NT2/D1 (cell line): ENCODE measurements at regions not wholly inside any gene's neighbourhood (a gene's known extent, or its start where the extent isn't known, plus 50 kb on each side); places are given as distances from the start of the nearest gene placed in this dataset.
"Not testable (repeated sequence)": the region's sequence is repeated elsewhere in the genome, so short reads cannot be mapped to it uniquely, and the experiment has no call there.

ENCODE experiments used
- DNase-seq: peaks from one replicate; pipeline ENCODE4 v3.0.0-alpha.2; 2011; ENCODE audit warnings: low read depth, low spot score
- H3K27me3 ChIP-seq: 2 replicates; pipeline ENCODE4 v1.6.0; 2011; ENCODE audit warnings: mild to moderate bottlenecking; ENCODE audit not compliant: insufficient read length, insufficient read depth
- H3K36me3 ChIP-seq: 2 replicates; pipeline ENCODE4 v1.6.1; 2011; ENCODE audit warnings: mild to moderate bottlenecking, low read length, mixed read lengths; ENCODE audit not compliant: insufficient read depth, insufficient read length
- H3K4me1 ChIP-seq: 2 replicates; pipeline ENCODE4 v1.5.1; 2011; ENCODE audit not compliant: insufficient read depth, insufficient read length
- H3K4me3 ChIP-seq: 2 replicates; pipeline ENCODE4 v1.5.1; 2011; ENCODE audit warnings: low read depth; ENCODE audit not compliant: insufficient read length
- H3K9ac ChIP-seq: 2 replicates; pipeline ENCODE4 v1.6.0; 2011; ENCODE audit warnings: low read depth; ENCODE audit not compliant: insufficient read length
- H3K9me3 ChIP-seq: 2 replicates; pipeline ENCODE4 v1.5.1; 2011; ENCODE audit warnings: mild to moderate bottlenecking, low read length; ENCODE audit not compliant: insufficient read depth
- SUZ12 ChIP-seq: IDR thresholded peaks from 2 replicates; pipeline ENCODE4 v1.6.1; 2011; ENCODE audit not compliant: insufficient read length, insufficient read depth; ENCODE audit errors: extremely low read depth
- YY1 ChIP-seq: IDR thresholded peaks from 2 replicates; pipeline ENCODE4 v1.6.1; 2011; ENCODE audit not compliant: insufficient read length, insufficient read depth
- ZNF274 ChIP-seq: IDR thresholded peaks from 2 replicates; pipeline ENCODE4 v1.6.1; 2011; ENCODE audit warnings: mild to moderate bottlenecking, low read depth, low read length

- Histone ChIP-seq H3K36me3 (no peaks in the 10 kb centered on the region), H3K27me3 (no peaks in the 10 kb centered on the region), H3K9me3 (no peaks in the 10 kb centered on the region), H3K9ac (no peak overlapping the region), H3K4me1 (no peaks in the 10 kb centered on the region), H3K4me3 (no peak overlapping the region)
- TF ChIP-seq YY1: no peak
- no peak for TF ChIP-seq SUZ12
- TF ChIP-seq ZNF274: no peak
- DNase-seq: no peak
These were observed 1203.0 kb downstream of the AACS start for GRCh38 chr12:126268222-126268621.

- Histone ChIP-seq H3K27me3 (no peaks in the 10 kb centered on the region), H3K4me3 (no peak overlapping the region), H3K9me3 (no peaks in the 10 kb centered on the region), H3K4me1 (no peaks in the 10 kb centered on the region), H3K36me3 (no peaks in the 10 kb centered on the region), H3K9ac (no peak overlapping the region)
- no peak for TF ChIP-seq YY1
- no peak for TF ChIP-seq ZNF274
- TF ChIP-seq SUZ12: no peak
- DNase-seq: no peak
These were observed 1205.9 kb downstream of the AACS start for GRCh38 chr12:126271159-126271558.

GRCh38 chr12:126282691-126283090, 1217.5 kb downstream of the AACS start:
- Histone ChIP-seq H3K27me3 (no peaks in the 10 kb centered on the region), H3K36me3 (no peaks in the 10 kb centered on the region), H3K9me3 (no peaks in the 10 kb centered on the region), H3K9ac (no peak overlapping the region), H3K4me3 (no peak overlapping the region), H3K4me1 (no peaks in the 10 kb centered on the region)
- DNase-seq: no peak
- TF ChIP-seq SUZ12: no peak

- Histone ChIP-seq H3K27me3 (no peaks in the 10 kb centered on the region), H3K9me3 (peaks cover 7% of the 10 kb centered on the region; the same call in 1 of the 2 replicates), H3K4me1 (no peaks in the 10 kb centered on the region), H3K4me3 (no peak overlapping the region), H3K9ac (no peak overlapping the region), H3K36me3 (no peaks in the 10 kb centered on the region)
- DNase-seq: no peak
- TF ChIP-seq ZNF274 (no peak), YY1 (no peak), SUZ12 (no peak)
These were observed 1221.0 kb downstream of the AACS start for GRCh38 chr12:126286203-126286602.

- no peaks in the 10 kb centered on the region for H3K4me1 ChIP-seq
These were observed 1225.2 kb downstream of the AACS start for GRCh38 chr12:126290456-126290855.

GRCh38 chr12:126291987-126292386, 1226.8 kb downstream of the AACS start:
- H3K27me3 ChIP-seq, H3K4me1 ChIP-seq, H3K4me3 ChIP-seq, H3K9ac ChIP-seq, H3K36me3 ChIP-seq, DNase-seq: not testable (repeated sequence)
- peaks cover 20% of the 10 kb centered on the region; the same call in 1 of the 2 replicates for H3K9me3 ChIP-seq

More at GRCh38 chr12:126290456-126290855, 1225.2 kb downstream of the AACS start:
- no peak for DNase-seq
- TF ChIP-seq ZNF274: no peak
- no peak for TF ChIP-seq SUZ12
- no peak for TF ChIP-seq YY1
- H3K27me3 ChIP-seq: no peaks in the 10 kb centered on the region
- no peak overlapping the region for H3K4me3 ChIP-seq
- peaks cover 20% of the 10 kb centered on the region; the same call in 1 of the 2 replicates for H3K9me3 ChIP-seq
- no peaks in the 10 kb centered on the region for H3K36me3 ChIP-seq
- no peak overlapping the region for H3K9ac ChIP-seq

GRCh38 chr12:126295652-126296051, 1230.4 kb downstream of the AACS start:
- peaks cover 18% of the 10 kb centered on the region; the same call in 1 of the 2 replicates for H3K9me3 ChIP-seq
- H3K27me3 ChIP-seq: no peaks in the 10 kb centered on the region
- TF ChIP-seq YY1 (no peak), ZNF274 (no peak), SUZ12 (no peak)

GRCh38 chr12:126309278-126309677, 1244.0 kb downstream of the AACS start:
- no peak for DNase-seq
- no peaks in the 10 kb centered on the region for H3K9me3 ChIP-seq
- no peaks in the 10 kb centered on the region for H3K4me1 ChIP-seq
- TF ChIP-seq ZNF274 (no peak), SUZ12 (no peak), YY1 (no peak)
- no peaks in the 10 kb centered on the region for H3K36me3 ChIP-seq
- H3K27me3 ChIP-seq: no peaks in the 10 kb centered on the region
- no peak overlapping the region for H3K9ac ChIP-seq
- H3K4me3 ChIP-seq: no peak overlapping the region

More at GRCh38 chr12:126295652-126296051, 1230.4 kb downstream of the AACS start:
- no peak for DNase-seq
- Histone ChIP-seq H3K4me1 (no peaks in the 10 kb centered on the region), H3K4me3 (no peak overlapping the region), H3K9ac (no peak overlapping the region), H3K36me3 (no peaks in the 10 kb centered on the region)
